GM18502 (cell line): ENCODE measurements at regions not wholly inside any gene's neighbourhood (a gene's known extent, or its start where the extent isn't known, plus 50 kb on each side); places are given as distances from the start of the nearest gene placed in this dataset.
A peak's percentile ranks its signal among the peaks of the same experiment; 100 is the strongest.

Source experiments
- ATAC-seq: cut with Tn5 transposase; IDR thresholded peaks from one replicate; pipeline ENCODE4 v1.9.1; 2021; ENCODE audit warnings: mild to moderate bottlenecking; ENCODE audit not compliant: unreplicated experiment, poor library complexity

DNA sequence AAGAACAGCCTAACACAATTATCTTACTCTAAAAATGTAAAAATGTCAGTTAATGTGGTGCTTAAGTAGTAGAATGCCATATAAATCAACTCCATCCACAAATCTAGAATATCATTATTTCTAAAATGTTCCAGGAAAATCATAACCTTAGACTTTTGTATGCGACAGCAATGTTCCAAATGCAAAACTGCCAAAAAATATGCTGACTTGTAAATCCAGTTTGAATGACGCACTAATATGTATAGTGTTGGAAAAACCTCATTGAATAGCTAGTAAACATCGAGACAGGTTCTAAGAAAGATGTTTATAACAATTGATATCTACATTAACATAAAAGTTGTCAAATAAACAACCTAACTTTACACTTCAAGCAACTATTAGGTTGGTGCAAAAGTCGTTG is 469.1 kb upstream of the PRICKLE1 start:
- no peak for ATAC-seq

DNA sequence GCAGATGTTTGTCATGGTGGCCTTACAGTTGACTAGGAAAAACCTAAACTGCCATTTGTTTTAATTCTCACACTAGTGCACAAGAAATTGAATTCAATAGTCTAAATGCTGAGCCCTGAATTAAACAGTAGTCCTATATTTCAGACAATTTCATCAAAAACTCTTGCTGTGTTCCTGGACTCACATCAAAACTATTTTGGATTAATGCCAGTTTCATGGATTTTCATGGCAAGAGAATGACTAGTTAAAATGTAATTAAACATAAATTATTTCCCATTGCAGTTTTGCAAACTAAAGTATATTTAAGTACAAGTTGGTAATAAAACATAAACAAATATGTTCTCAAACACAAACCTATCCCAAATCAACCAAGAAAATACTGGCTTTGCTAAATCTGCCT is 468.0 kb upstream of the PRICKLE1 start:
- no peak for ATAC-seq

- no peak for ATAC-seq
These were observed 464.5 kb upstream of the PRICKLE1 start for GRCh38 chr12:43054085-43054484.

DNA sequence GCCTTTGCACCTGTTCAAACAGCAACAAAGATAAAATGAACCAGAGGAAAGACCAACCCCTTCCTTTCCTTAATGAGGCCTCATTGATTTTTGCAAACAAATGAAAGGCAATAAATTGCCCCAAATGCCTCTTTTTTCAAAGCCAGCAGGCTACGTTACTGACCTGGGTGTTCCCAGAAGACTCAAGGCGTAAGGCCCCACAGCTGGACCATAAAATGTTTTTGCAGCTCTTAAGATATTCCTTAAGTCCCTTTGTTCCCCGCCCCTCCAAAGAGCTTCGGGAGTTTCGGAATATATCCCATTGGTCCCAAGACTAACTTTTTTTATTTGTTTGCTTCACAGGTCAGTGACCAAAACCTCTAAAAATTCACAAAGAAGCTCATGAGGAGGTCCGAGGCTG is 462.9 kb upstream of the PRICKLE1 start:
- ATAC-seq, result no peak

GRCh38 chr12:43044241-43044640 is 454.7 kb upstream of the PRICKLE1 start:
- ATAC-seq, result no peak

GRCh38 chr12:43038991-43039390 is 449.4 kb upstream of the PRICKLE1 start:
- no peak for ATAC-seq

DNA sequence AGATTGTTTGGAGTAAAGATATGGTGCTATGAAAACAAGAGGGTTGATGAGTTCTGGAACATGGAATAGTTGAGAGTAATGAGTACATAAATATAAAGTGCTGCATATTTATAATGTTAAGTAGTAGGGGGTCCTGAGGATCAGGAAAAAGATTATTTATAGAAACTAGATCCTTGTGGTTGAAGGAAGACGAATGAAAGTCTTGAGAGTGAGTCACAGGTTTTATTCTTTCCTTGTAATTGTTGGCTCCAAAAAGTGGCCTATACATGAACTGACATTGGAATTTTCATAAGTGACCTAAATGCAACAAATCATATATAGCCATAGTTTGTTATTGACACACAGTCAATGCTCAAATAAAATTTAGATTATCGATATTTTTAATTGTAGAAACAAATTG is 440.4 kb upstream of the PRICKLE1 start:
- no peak for ATAC-seq

- no peak for ATAC-seq
These were observed 439.3 kb upstream of the PRICKLE1 start for GRCh38 chr12:43028826-43029225.

DNA sequence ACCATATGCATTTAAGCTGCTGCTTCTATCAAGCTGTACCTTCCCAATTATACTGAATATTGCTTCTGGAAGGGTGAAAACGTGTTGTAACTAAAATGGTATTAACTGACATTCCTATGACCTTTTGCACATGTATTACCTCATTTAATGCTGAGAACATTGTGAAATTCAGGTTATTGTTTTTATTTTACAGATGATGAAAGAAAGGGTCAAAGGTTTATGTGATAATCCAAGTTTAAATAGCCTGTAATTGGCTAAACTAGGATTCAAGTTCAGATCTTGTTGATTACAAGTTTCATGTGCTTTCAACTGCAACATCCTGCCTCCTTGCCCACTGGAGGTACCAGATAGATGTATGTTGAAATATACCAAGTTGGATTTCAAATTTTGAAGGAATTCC is 433.3 kb upstream of the PRICKLE1 start:
- no peak for ATAC-seq

GRCh38 chr12:43015090-43015737 is 425.7 kb upstream of the PRICKLE1 start:
- ATAC-seq, result no peak

DNA sequence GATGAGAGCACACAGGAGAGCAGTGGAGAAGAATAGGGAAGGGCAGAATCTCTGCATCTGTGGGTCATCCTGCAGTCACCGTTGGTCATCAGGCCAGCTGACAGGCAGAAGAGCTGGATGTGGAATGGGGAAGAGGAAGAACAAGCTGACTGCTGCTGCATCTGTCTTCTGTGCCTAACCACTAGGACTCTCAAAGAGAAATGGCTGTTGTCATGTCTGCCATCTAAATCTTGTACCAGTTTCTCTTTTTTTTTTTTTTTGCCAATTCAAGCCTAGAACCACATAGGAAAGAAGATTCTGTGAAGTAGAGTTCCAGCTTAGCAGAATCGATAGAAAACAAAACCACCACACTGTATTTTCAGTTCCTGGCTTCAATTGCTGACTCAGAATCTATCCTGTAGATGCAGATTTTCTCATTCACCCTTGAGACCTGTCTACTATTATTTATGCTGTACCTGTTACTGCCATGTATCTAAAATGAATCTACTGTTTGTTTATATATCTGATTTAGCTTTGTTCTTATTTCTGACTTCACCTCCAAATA is 421.9 kb upstream of the PRICKLE1 start:
- peak; percentile 88 for ATAC-seq

GRCh38 chr12:43009846-43010240 is 420.3 kb upstream of the PRICKLE1 start:
- ATAC-seq, result no peak

GRCh38 chr12:43008953-43009845 is 419.7 kb upstream of the PRICKLE1 start:
- ATAC-seq, result no peak

DNA sequence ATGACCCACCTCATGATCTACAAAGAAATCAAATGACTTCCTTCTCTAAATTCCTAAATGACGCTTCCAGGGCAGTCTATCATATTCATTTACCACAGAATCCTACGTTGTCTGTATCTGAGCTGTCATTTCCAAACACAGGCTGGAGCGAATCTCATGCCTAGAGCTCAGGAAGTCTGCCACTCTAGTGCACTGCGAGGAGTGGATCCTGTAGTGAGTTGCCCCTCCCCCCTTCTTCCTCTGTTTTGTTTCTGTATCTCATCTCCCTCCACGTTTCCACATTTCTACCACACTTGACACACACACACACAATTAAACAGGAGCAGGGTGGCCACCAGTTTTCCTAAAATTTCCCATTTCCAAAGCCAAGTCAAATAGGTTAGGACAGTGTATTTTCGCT is 415.4 kb upstream of the PRICKLE1 start:
- no peak for ATAC-seq

DNA sequence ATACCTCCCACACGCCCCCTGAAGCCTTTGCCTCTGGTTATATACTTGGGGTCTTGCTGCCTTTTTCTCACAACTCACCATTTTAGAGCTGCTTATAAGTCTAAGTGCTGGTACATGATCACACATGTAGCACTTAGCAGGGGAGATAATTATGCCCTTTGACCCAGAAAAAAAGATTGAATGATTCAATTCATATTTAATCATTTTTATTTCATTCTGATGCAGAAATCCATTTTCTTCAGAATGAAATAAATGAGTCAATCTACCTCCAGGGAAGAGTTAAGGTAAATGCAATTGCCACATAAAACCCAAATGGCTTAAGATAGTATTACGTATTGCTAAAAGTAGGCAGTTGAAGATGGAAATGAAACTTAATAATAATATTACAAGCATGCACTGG is 414.6 kb upstream of the PRICKLE1 start:
- ATAC-seq, result no peak

DNA sequence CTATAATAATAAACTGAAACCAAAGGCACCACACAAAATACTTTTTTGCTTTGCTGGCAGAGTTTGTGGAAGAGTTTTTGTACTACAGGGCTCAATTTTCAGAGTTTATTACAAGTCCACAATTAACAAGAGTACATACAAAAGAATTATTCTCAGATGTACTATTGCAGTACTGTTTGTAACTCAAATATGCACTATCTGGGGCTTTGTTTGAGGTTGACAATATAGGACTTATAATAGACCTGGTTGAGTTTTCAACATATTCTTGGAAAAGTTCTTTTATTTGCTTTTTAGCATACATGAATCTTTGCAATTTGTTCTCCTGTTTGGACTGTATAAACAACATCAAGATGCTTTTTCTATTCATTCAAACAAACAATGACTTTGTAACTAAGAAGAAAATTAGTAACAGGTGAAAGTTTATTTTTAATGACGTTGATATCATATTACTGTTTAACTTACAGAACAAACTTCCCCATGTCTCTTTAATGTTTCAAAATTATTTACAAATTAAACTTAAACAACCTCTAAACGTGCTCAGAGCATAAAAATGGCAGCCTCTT is 407.4 kb upstream of the PRICKLE1 start:
- no peak for ATAC-seq

GRCh38 chr12:42992826-42993225 is 403.3 kb upstream of the PRICKLE1 start:
- ATAC-seq, result no peak

DNA sequence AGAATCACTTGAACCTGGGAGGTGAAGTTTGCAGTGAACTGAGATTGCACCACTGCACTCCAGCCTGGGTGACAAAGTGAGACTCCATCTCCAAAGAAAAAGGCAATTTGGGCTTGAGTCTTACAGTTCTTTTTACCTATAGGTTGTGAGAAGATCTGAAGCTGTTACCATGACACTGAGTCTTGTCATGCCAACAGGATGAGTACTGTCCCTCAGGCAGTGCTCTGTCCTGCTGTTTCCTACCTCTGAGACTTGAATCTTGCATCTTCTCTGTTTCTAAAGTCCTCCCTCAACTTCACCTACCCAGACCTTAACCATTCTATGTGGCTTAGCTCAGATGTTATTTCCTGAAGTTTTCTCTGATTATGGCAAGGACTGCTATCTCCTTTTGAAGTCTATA is 400.8 kb upstream of the PRICKLE1 start:
- no peak for ATAC-seq

GRCh38 chr12:42987216-42987650 is 397.7 kb upstream of the PRICKLE1 start:
- no peak for ATAC-seq

DNA sequence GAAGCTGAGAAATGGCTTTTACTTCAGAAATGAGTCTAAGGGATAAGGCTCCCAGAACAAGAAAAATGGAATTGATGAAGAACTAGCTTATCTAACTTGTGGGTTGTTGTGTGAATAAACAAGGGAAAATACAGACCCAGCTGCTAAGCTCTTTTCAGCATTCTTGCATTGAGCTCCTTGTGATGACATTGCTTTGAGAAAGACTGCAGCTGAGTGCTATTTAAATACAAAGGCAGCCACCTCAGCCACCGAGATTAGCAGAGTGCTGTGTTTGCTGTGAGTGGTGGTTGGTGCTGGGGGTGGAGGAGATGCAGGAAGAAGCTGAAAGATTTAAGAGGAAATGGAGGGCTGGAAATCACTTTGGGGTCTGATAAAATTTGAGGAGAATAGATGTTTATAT is 396.0 kb upstream of the PRICKLE1 start:
- ATAC-seq, result no peak

DNA sequence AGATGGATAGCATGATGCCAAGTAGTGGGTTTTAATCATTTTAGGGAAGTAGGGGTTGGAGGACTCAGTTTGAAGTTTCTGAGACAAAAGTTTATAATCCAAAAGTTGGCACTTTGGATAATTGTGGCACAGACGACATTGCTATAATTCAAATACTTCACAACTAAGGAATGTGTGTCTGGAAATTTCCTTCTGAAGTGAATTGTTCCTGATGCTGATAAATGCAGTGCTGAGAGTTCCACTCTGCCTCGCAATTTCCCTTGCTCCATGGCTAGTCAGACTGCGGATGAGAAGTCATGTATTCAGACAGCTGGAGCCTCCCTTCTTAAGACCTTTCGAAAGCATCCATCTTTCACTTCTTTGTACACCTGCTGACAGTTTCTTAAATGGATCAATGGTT is 393.3 kb upstream of the PRICKLE1 start:
- no peak for ATAC-seq
